ENCODE measurements at regions not wholly inside any gene's neighbourhood (a gene's known extent, or its start where the extent isn't known, plus 50 kb on each side); places are given as distances from the start of the nearest gene placed in this dataset.

DNA sequence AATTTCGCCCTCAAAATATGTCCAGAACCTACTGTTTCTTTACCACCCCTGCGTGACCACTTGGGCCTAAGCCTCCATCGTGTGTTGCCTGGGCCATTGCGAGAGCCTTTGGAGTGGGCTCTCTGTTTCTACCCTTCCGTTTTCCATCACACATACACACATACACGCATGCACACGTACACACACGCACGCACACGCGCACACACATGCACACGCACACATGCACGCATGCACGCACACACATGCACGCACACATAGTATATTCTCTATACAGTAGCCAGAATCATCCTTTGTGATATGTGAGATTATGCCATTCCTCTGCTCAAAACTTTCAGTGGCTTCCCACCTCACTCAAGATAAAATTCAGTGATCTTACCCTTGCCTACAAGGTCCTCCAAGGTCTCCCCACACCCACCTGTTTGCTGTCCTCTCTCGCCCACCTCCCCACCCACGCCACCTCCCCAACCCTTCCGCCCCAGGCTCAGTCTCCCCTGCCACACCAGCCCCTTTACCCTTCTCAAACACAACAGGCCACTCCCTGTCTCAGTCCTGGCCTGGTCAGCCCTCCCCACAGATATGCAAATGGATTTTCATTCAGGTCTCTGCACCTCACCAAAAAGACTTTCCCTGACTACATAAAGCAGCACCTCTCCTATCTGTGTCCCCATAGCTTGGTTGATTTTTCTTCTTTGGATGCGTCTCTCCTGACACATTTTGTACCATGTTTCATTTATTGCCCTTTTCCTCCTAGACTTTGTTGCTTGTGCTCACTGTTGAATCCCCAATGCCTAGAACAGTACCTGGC, 559.6 kb downstream of the CD83 start:
- Histone ChIP-seq H3K9me3 (no peaks in the 10 kb centered on the region), H3K4me1 (no peaks in the 10 kb centered on the region), H3K27me3 (no peaks in the 10 kb centered on the region), H3K36me3 (no peaks in the 10 kb centered on the region), H3K4me3 (no peak overlapping the region), H3K27ac (no peak overlapping the region)
- intact Hi-C loops (cut with DNase I; ENCODE audit: low total_unique reads), result no loop called here
- TF ChIP-seq EP300 (IDR thresholded peaks at IDR 0.05) (no peak), POLR2AphosphoS5 (IDR thresholded peaks at IDR 0.05) (no peak), POLR2A (IDR thresholded peaks at IDR 0.05) (no peak)
- TF ChIP-seq, protein P1, sequence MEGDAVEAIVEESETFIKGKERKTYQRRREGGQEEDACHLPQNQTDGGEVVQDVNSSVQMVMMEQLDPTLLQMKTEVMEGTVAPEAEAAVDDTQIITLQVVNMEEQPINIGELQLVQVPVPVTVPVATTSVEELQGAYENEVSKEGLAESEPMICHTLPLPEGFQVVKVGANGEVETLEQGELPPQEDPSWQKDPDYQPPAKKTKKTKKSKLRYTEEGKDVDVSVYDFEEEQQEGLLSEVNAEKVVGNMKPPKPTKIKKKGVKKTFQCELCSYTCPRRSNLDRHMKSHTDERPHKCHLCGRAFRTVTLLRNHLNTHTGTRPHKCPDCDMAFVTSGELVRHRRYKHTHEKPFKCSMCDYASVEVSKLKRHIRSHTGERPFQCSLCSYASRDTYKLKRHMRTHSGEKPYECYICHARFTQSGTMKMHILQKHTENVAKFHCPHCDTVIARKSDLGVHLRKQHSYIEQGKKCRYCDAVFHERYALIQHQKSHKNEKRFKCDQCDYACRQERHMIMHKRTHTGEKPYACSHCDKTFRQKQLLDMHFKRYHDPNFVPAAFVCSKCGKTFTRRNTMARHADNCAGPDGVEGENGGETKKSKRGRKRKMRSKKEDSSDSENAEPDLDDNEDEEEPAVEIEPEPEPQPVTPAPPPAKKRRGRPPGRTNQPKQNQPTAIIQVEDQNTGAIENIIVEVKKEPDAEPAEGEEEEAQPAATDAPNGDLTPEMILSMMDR (IDR thresholded peaks at IDR 0.05), result no peak
- 94 to 96% (median 96%) methylated on average over 18 to 19 of the region's 19 CpGs for WGBS, 5 donors
- DNase-seq, result no peak

DNA sequence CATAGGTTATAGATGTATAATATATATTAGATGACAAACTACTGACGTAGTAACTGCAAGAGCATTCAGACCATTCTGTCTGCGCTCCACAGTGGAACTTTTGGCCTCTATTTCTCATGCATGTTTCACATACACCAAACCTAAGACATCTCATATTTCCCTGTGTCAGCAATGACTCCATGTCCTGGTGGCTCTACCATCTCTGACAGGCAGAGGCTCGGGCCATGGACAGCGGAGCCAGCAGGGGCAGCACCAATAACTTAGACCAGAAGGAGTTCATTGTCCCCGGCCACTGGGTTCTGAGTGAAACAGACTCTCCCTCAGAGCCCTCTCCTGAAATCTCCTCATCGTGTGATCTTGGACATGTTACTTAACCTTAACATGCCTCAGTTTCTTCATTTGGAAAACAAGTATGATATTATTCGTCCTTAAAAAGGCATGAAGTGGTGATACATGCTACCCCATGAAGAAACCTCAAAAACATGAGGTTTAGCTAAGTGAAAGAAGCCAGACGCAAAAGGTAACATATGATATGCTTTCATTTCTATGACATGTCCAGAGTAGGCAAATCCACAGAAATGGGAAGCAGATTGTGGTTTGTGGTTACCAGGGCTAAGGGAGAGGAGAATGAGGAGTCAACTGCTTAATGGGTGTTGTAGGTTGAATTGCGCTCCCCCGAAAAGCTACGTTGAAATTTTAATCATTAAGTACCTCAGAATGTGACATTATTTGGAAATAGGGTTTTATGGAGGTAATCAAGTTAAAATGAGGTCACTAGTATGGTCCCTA, 564.0 kb upstream of the JARID2 start:
- TF ChIP-seq, protein P1 (IDR thresholded peaks at IDR 0.05), result no peak
- TF ChIP-seq POLR2A (IDR thresholded peaks at IDR 0.05) (no peak), POLR2AphosphoS5 (IDR thresholded peaks at IDR 0.05) (no peak), EP300 (IDR thresholded peaks at IDR 0.05) (no peak)
- Histone ChIP-seq H3K36me3 (no peaks in the 10 kb centered on the region), H3K9me3 (no peaks in the 10 kb centered on the region), H3K27ac (no peak overlapping the region), H3K4me3 (no peak overlapping the region), H3K4me1 (no peaks in the 10 kb centered on the region), H3K27me3 (no peaks in the 10 kb centered on the region)
- no peak for DNase-seq
- WGBS, 5 donors, result 89 to 94% (median 92%) methylated on average over 11 of the region's 11 CpGs
- intact Hi-C loops (cut with DNase I; ENCODE audit: low total_unique reads), result no loop called here

DNA sequence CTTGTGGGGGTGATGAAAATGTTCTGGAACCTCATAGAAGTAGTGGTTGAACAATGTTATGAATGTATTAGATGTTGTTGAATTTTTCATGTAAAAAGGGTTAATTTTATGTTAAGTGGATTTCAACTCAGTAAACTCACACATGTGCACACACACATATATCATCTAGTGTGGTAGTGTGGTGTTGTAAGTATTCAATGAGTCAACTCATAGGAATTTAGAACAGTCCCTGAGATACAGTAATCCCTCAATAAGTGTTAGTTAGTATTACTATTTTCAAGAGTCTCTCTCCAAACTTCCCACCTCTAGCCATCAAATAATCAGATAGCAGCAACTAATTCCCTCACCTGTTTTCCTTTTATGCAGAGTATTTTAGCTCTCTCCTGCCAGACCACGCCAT, 563.1 kb upstream of the JARID2 start:
- H3K27me3 ChIP-seq, result no peaks in the 10 kb centered on the region
- TF ChIP-seq POLR2AphosphoS5 (IDR thresholded peaks at IDR 0.05) (no peak), POLR2A (IDR thresholded peaks at IDR 0.05) (no peak), EP300 (IDR thresholded peaks at IDR 0.05) (no peak)
- TF ChIP-seq, protein P1 (IDR thresholded peaks at IDR 0.05), result no peak
- H3K27ac ChIP-seq, result no peak overlapping the region
- 83 to 100% (median 94%) methylated on average over 1 of the region's 1 CpG for WGBS, 5 donors
- intact Hi-C loops (cut with DNase I; ENCODE audit: low total_unique reads), result no loop called here
- DNase-seq, result no peak
- no peak overlapping the region for H3K4me3 ChIP-seq
- H3K4me1 ChIP-seq, result no peaks in the 10 kb centered on the region
- H3K36me3 ChIP-seq, result no peaks in the 10 kb centered on the region
- H3K9me3 ChIP-seq, result no peaks in the 10 kb centered on the region

DNA sequence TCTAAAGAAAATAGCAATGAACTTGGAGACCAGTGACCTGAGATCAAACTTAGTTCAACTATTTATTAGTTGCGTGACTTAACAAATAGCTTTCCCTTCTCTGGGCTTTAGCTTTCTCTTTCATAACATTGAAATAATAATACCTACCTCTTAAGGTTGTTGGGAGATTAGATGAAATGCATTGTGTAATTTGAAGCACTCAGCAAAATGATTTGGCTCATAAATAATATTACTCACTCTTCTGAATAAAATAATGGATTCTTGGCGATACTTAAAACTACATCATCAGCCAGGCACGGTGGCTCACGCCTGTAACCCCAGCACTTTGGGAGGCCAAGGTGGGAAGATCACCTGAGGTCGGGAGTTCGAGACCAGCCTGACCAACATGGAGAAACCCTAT, 556.2 kb upstream of the JARID2 start:
- 93 to 97% (median 96%) methylated on average over 6 of the region's 6 CpGs for WGBS, 5 donors

More for the DNA sequence above, 556.2 kb upstream of the JARID2 start:
- Histone ChIP-seq H3K4me3 (no peak overlapping the region), H3K27ac (no peak overlapping the region), H3K9me3 (no peaks in the 10 kb centered on the region), H3K27me3 (no peaks in the 10 kb centered on the region), H3K4me1 (no peaks in the 10 kb centered on the region), H3K36me3 (no peaks in the 10 kb centered on the region)
- TF ChIP-seq POLR2AphosphoS5 (IDR thresholded peaks at IDR 0.05) (no peak), EP300 (IDR thresholded peaks at IDR 0.05) (no peak), POLR2A (IDR thresholded peaks at IDR 0.05) (no peak)
- TF ChIP-seq, protein P1 (IDR thresholded peaks at IDR 0.05), result no peak
- DNase-seq, result no peak
- intact Hi-C loops (cut with DNase I; ENCODE audit: low total_unique reads), result no loop called here
